Left kidney (tissue), 1 donor: ENCODE measurements at regions not wholly inside any gene's neighbourhood (a gene's known extent, or its start where the extent isn't known, plus 50 kb on each side); places are given as distances from the start of the nearest gene placed in this dataset.
"Not testable (repeated sequence)": the region's sequence is repeated elsewhere in the genome, so short reads cannot be mapped to it uniquely, and the experiment has no call there.

ENCODE experiments used
- DNase-seq: peaks from one replicate; pipeline ENCODE4 v3.0.0-alpha.2; 2013

DNA sequence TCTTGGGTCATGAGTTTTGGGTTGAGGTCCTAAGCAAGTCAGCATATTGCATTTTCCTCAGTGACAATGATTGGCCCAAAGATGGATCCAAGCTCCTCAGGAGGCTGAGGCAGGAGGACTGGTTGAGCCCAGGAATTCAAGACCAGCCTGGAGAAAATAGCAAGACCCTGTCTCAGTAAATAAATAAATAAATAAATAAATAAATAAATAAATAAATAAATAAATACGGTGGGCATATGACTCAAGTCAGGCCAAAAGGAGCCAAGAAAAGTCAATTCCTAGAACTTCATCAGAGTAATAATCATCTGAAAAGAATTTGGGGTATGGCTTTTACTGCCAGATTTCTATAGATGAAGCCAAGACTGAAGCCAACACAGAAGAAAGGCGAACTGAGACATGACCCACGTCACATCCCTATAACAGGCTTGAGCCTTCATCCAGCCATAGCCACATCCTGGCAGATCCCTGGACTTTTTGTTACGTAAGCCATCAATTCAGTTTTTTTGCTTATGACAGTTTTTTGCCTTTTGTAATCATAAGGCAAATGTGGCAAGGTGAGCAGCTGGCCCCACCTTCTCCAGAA lies 88.5 kb upstream of the NFASC start:
- DNase-seq = no peak

DNA sequence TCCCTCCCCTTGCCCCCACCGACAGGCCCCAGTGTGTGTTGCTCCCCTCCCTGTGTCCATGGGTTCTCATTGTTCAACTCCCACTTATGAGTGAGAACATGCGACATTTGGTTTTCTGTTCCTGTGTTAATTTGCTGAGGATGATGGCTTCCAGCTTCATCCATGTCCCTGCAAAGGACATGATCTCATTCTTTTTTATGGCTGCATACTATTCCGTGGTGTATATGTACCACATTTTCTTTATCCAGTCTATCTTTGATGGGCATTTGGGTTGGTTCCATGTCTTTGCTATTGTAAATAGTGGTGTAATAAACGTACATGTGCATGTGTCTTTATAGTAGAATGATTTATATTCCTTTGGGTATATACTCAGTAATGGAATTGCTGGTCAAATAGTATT lies 85.6 kb upstream of the NFASC start:
- DNase-seq = not testable (repeated sequence)

DNA sequence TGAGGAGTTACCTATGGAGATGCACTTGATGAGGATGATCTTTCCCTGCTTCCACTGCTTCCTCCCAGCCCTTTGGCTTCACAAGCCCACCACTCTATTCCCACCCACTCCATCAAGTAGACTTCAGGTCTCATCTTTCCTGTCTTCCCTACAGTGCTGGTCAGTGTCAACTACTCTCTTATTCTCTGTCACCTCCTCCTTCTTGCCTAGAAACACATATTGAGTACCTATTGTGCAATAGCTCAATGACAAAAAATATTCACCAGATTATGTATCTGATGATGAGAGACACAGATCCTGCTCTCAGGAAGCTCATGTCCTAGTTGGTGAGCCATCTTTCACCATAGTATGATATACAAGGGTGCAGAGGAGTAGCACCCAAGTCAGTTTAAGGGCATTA lies 82.2 kb upstream of the NFASC start:
- DNase-seq = no peak

DNA sequence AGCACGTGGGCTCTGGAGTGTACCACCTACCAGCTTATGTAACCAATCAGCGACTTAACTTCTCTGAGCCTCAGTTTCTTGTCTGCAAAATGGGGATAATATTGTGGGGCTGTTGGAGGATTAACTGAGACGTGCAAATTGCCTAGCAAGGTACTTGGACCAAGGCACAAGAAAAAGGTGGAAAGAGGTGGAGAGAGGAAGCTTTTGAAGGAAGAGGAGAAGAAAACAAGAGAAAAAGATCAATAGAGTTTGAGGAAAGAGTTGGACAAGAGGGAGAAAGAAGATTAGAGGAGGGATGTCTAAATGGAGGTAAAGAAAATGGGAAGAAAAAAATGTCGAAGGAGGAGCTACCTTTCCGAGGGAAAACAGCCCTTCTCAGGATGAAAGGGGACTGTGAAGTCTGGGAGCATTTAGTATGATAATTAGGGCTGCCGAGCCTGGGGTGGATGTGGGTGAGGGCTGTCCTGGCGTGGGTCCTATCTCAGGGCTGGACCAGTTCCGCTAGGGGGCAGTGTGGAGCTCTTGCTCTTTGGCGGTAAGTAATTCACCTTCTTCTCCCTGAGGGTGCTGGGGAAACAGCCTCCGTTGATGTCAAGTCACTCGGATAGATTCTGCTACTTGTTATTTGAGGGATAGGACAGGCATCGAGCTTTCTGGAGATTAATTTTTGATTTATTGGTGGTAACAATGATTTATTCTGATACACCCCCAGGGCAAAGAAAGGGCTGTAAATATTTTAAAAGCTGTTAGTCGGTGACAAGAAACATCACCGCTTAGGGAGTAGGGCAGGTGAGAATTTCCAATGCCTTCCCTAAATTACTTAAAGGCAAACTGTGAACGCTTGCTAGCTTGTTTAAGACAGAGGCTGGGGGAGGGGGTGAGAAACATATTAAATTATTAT lies 79.0 kb upstream of the NFASC start:
- peak; percentile 54 for DNase-seq

DNA sequence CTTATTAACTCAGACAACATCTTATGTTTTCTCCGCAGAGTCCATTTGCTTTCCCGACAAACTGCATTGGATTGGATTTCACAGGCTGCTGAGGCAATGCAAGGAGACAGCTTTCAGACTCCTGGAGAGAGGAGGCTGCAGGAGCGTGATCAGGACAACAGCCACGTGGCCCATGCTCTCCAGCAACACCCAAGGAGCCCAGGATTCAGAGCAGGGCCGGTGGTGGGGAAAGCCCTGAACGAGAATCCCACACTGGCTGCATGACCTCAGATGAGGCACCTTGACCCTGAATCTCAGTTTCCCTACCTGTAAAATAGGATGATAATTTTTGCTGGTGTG lies 78.3 kb upstream of the NFASC start:
- no peak for DNase-seq

DNA sequence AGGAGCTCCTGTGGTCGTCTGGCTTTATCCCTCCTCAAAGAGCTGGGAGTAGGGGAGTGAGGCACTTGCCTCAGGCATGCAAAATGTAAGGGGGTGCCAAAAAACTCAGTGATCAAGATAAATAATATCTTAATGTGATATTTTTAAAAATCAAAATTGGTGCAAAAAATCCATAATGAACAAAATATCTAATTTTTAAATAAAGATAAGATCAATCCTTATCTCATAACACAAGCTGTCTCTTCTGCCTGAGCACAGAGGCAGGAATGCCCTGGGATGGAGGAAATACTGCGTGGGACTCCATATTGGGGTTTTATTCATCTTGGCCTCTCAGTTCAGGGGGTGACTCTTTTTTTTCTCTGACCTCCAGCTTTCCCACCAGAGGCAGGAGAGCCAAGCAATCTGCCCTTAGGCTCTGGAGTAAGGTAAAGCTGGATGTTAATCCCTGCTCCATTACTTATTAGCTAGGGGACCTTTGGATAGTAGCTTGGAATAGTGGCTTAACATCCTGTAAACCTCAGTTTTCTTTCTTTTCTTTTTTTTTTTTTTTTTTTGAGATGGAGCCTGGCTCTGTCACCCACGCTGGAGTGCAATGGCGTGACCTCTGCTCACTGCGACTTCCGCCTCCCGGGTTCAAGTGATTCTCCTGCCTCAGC lies 77.3 kb upstream of the NFASC start:
- DNase-seq = no peak

DNA sequence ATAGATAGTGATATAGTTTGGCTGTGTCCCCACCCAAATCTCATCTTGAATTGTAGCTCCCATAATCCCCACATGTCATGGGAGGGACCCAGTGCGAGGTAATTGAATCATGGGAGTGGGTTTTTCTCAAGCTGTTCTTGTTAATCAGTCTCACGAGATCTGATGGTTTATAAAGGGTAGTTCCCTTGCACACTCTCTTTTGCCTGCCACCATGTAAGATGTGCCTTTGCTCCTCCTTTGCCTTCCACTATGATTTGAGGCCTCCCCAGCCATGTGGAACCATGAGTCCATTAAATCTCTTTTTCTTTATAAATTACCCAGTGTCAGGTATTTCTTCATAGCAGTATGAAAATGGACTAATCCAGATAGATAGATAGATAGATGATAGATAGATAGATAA lies 73.8 kb upstream of the NFASC start:
- DNase-seq = not testable (repeated sequence)

DNA sequence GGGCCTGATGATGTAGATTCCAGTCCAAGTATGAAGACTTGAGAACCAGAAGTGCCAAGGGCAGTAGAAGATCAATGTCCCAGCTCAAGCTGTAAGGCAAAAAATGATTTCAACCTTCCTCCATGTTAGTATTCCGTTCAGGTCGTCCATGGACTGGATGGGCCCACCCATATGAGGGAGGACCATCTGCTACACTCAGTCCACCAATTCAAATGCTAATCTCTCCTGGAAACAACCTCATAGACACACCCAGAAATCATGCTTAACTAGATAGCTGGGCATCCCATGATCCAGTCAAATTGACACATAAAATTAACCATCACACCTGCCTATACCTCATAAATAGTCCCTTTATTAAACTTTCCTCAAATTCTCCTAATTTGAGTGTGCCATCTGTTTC lies 73.3 kb upstream of the NFASC start:
- DNase-seq = no peak

DNA sequence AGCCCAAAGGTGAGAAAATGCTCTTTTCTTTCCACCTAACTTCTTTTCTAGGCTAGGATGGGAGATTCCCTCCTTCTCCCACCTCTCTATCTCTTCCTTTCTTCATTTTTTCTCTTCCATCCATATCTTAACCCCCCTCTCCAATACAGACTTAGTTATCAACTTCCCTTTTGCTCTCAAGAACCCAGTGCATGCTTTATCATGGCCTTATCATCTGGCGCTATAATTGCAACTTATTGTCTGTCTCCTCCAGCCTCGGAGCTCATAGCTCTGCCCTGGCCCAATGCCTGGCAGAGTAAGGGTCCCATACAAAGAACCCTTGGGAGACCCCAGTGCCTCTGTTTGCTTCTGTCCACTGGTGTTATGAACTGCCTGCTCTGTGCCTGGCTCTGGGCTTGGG lies 71.0 kb upstream of the NFASC start:
- no peak for DNase-seq

DNA sequence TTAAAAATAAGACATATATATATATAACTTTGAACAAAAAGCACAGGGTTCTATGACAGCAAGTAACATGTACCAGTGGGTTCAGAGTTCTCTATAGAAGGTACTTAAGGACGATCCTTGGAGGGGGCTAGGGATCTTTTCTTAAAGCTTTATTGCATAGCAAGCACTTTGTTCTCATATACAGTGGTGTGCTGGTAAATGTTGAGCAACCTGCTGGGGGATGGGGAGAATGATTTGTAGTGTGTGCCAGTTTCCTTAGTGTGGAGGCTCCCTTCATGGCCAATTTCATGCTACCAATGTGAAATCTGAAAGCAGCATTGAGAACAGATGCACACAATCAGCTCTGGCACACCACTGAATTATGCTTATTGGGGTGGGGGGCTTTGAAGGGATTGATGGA lies 69.5 kb upstream of the NFASC start:
- DNase-seq = no peak

DNA sequence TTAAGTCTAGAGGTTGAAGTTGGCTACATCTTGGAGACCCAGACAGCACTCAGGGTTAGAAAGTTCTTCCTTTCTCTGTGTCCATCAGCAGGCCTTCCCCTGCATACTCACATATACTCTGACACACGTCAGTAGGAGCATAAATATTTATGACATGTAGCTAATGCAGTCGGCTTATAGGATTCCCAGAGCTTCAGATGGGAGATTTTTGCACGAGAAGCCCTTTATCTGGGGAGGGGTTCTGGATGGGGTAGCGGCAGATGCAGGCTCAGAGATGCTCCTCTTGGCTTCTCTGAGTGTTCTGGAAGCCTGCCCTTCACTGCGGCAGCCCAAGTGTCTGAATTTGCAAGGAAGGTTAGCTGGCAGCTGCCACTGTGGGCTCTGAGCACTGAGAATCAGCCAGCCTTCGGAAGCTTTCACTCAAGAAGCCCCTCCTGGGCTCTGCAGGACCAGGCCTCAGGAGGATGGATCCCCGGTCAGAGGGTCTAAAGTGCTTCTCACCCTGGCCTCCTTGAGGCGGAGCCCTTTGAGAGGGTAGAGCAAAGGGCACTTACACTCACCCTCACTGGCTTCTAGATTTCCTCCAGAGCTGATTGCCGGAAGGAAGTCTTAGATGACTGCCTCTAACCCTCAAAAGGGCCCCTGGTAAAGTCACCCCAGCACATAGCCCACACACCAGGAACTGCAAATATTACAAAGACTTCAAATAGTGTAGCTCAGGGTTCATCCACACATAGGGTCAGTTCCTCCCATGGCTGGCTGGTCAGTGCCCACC lies 68.1 kb upstream of the NFASC start:
- no peak for DNase-seq

DNA sequence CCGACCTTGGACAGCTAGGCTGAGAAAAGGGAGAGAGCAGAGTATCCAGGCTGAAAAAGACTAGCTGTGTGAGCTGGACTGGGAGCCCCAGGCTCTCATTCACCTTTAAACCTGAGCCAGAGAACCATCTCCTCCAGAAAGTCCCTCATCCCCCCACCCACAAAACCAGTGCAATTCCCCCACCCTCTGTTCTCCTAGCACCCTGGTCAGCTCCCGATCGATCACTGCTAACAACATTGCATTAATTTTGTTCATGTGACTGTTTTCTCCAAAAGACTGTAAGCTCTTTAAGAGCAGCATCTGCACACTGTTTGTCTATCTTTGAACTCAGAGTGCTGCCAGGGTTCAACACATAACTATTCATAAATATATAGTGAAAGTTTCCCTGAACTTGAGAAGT lies 67.1 kb upstream of the NFASC start:
- no peak for DNase-seq

DNA sequence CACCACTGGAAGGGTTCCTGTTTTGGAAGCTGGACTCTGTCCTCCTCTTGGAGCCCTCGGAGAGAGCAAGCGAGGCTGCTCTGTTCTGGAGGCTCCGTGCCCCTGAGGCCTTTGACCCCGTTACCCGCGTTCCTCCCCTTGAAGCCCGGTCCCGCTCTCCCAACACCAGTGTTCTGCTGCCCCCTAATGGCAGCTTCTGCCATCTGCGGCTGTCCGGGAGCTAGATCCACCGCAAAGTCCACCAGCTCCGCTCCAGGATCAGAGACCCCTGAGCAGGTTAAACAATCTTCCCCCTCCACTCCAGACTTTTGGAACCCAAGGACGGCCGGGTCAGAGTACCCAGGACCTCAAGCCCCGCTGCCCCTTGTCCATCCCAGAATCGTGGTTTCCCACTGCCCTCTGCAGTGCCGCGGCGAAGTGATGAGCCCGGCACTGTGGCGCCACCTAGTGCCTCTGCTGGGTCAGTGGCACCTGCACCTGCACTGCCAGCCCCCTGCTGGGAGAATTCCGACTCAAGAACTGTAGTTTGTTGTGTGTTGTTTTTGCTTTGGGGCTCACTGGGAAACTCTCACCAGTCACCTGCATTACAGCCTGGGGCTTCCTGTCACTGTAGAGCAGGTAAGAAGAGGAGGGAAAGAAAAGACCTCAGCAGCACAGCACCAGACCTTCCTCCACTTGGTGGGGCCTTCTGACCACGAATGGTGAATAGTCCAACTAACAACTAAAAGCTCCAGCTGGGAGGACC lies 63.5 kb upstream of the NFASC start:
- DNase-seq = peak; percentile 80

DNA sequence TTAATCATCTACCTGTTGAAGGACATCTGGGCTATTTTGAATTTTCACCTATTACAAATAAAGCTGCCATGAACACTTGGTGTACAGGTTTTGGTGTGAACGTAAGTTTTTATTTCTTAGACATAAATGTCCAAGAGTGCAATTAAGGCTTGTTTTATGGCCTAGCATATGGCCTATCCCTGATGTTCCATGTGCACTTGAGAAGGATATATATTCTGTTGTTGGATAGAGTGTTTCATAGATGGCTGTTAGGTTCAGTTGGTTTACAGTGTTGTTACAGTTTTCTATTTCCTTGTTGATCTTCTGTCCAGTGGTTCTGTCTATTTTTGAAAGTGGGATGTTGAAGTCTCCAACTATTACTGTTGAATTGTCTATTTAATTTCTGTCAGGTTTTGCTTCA lies 61.2 kb upstream of the NFASC start:
- DNase-seq = no peak

DNA sequence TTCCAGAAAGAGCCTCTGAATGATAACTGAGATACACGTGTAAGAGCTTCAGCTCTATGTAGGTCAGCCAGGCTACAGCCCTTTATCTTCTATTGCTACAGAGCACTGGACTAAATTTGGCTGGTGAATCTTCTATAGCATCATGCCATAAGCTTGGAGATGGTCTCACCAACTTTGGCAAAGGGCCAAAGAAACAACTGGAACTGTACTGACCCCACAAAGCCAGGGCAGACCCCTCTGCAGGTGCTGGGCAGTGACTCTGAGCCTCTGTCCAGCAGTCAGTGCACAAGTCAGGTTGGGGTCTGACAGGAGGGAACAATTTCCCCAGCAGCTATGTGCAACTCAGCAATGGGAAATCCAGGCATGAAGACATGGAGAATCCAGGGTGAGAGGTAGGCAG lies 57.8 kb upstream of the NFASC start:
- DNase-seq = no peak

DNA sequence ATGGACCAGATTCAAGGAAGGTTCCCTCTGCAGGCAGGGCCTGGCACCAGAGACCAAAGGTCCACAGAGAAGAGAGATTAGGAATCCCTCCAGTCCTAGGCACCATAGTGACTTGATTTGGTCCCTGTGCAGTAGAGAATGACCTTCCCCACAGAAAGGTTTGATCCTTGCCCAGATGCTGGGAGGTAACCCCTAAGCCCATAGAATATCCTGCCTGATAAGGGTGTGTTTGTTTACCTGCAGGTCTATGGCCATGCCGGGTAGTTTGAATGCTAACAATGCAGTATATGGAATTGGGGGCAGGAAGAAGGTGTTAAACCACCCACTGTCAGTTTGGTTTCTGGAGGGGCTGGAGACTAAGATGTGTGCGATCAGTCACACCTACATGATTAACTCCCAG lies 57.1 kb upstream of the NFASC start:
- DNase-seq = no peak

DNA sequence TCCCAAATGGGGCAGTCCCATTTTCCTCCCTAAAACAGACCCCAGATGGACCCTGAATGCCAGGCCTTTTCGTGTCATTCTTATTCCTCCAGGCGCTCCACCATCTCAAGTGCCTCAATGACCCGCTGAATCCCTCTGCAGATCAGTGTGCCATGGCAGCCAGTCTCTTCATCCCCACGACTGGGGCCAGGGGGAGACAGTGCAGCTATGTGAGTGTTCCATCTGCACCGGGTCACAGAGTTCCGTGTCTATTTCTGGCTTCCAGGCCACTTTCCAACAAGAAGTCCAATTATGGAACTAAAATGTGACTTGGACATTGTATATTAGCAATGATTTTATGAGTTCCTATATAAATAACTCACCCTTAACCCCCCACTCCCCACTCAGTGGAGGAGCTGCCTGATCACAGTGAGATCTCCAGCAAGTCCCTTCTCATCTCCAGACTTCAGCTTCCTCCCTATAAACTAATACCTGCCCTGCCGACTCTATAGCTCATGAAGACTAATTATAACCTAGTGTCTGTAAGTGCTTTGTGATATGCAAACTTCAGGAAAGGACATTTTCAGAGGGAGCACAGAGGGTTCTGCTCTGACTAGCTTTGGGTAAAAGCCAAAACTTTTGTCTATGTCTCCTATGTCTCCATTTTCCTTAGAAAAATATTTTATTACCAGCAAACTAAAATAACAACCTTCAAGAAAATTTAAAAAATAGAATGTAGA lies 56.3 kb upstream of the NFASC start:
- DNase-seq = peak; percentile 33

DNA sequence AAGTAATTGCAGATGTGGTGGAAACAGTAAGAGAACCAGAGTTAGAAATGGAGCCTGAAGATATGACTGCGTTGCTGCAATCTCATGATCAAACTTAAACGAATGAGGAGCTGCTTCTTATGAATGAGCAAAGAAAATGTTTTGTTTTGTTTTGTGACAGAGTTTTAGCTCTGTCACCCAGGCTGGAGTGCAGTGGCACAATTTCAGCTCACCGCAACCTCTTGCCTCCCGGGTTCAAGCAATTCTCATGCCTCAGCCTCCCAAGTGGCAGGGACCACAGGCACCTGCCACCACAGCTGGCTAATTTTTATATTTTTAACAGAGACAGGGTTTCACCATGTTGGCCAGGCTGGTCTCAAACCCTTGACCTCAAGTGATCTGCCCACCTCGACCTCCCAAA lies 53.3 kb upstream of the NFASC start:
- no peak for DNase-seq

DNA sequence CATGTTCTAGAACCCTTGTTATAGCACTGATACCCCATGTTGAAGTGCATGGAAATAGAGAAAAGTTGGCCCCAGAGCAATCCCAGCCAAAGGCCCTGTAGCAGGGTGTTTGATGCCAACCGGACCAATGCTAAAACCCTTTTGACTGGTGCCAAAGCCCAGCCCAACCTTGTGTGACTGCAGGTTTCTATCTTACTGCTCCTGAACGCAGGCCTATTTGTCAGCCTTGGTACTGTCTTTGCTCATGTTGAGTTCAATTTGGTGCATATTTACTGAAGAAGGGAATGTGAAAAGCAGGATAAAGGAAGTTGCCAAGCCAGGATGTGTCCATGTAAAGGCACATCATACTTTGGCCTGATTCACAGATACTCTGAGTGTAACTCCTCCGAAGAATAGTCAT lies 51.7 kb upstream of the NFASC start:
- DNase-seq = no peak

DNA sequence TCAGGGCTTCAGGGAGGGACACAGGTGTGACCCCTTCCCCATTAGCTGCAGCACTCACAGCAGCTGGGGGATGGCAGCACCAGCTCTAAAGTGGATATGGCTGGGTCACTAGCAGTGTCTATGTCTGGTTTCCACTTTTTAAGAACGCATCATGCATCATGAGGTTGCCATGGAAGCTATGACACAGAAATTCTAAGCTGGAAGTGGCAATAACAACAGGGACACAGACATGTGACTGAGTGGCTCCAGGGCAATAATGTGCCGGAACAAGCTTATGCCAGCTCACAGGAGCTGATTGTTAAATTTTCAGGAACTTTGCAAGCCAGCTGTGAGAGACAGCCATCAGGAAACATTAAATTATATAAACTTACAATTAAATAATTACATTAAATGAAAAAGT lies 51.2 kb upstream of the NFASC start:
- DNase-seq = no peak
